H1 (cell line): ENCODE measurements at regions not wholly inside any gene's neighbourhood (a gene's known extent, or its start where the extent isn't known, plus 50 kb on each side); places are given as distances from the start of the nearest gene placed in this dataset.

Experiments used
- CTCF ChIA-PET: fragments of 300-600 bp; sonication (Branson Sonifier 250); formaldehyde crosslinking; loops from one replicate; lab custom pipeline; 2021; ENCODE audit not compliant: partially characterized antibody; lab: Charles Lee
- POLR2A ChIA-PET: fragments of 300-600 bp; sonication (Branson Sonifier 250); formaldehyde crosslinking; loops from one replicate; lab custom pipeline; 2021; ENCODE audit warnings: inconsistent platforms; ENCODE audit not compliant: partially characterized antibody; lab: Charles Lee
- DNase-seq, 2 experiments: peaks; one replicate each; pipeline versions ENCODE4 v3.0.0 to v3.0.0-alpha.2; 2010 to 2022; ENCODE audit warnings: low spot score in 2 of 2, low read depth in 1 of 2, mixed read lengths in 1 of 2
- FAIRE-seq: peaks from 2 replicates; lab custom pipeline; 2011; peaks lifted over from hg19 to GRCh38; lab: Jason Lieb, UNC
- H2AFZ ChIP-seq: 2 replicates; pipeline ENCODE4 v1.8.1; 2012; ENCODE audit warnings: low read length, inconsistent platforms
- H2AK5ac ChIP-seq: 2 replicates; pipeline ENCODE4 v1.6.1; 2013; ENCODE audit warnings: low read depth, low read length
- H2BK120ac ChIP-seq: replicated peaks from 2 replicates; pipeline ENCODE3; 2013; ENCODE audit warnings: low read depth, low read length, inconsistent platforms
- H2BK12ac ChIP-seq: 2 replicates; pipeline ENCODE4 v1.6.1; 2013; ENCODE audit warnings: low read depth, low read length
- H2BK15ac ChIP-seq: 2 replicates; pipeline ENCODE4 v1.6.1; 2013; ENCODE audit warnings: low read length
- H2BK20ac ChIP-seq: 2 replicates; pipeline ENCODE4 v1.6.1; 2013; ENCODE audit warnings: low read length
- H2BK5ac ChIP-seq: 2 replicates; pipeline ENCODE4 v1.6.1; 2013; ENCODE audit warnings: low read depth, low read length
- H3K14ac ChIP-seq: 2 replicates; pipeline ENCODE4 v1.6.1; 2013; ENCODE audit warnings: inconsistent platforms; ENCODE audit not compliant: insufficient read length
- H3K18ac ChIP-seq: 2 replicates; pipeline ENCODE4 v1.6.1; 2013; ENCODE audit warnings: low read length; ENCODE audit errors: extremely low read depth
- H3K23ac ChIP-seq: 2 replicates; pipeline ENCODE4 v1.6.1; 2013; ENCODE audit warnings: inconsistent platforms; ENCODE audit not compliant: insufficient read length
- H3K23me2 ChIP-seq: 2 replicates; pipeline ENCODE4 v1.6.1; 2013; ENCODE audit warnings: low read depth, low read length
- H3K27ac ChIP-seq: 2 replicates; pipeline ENCODE4 v1.6.1; 2011; ENCODE audit warnings: low read depth, low read length, inconsistent platforms
- H3K27me3 ChIP-seq, 4 experiments: replicated peaks in 1 of 4; 1 replicate in 1 of 4; 2 replicates in 3 of 4; pipeline versions ENCODE4 v1.6.1 to v1.8.1; 2011 to 2013; ENCODE audit warnings: low read length in 3 of 4, mild to moderate bottlenecking in 3 of 4, inconsistent platforms in 2 of 4, mixed read lengths in 2 of 4, moderate library complexity in 1 of 4; ENCODE audit not compliant: control insufficient read depth in 3 of 4, insufficient read depth in 3 of 4; ENCODE audit errors: extremely low read depth in 1 of 4
- H3K36me3 ChIP-seq, 4 experiments: 2 replicates each; pipeline versions ENCODE4 v1.6.1 to v1.8.1; 2011 to 2013; ENCODE audit warnings: mild to moderate bottlenecking in 4 of 4, low read length in 3 of 4, moderate library complexity in 2 of 4, control low read depth in 1 of 4, inconsistent platforms in 1 of 4; ENCODE audit not compliant: insufficient read depth in 4 of 4, control insufficient read depth in 2 of 4
- H3K4ac ChIP-seq: replicated peaks from 2 replicates; pipeline ENCODE3; 2013; ENCODE audit warnings: low read length, low read depth, mixed read lengths, inconsistent platforms; ENCODE audit not compliant: insufficient read length
- H3K4me1 ChIP-seq, 4 experiments: replicated peaks in 1 of 4; 1 replicate in 1 of 4; 2 replicates in 3 of 4; pipeline versions ENCODE4 v1.6.1 to v1.8.1; 2011 to 2013; ENCODE audit warnings: low read length in 3 of 4, inconsistent platforms in 2 of 4, mixed read lengths in 1 of 4; ENCODE audit not compliant: insufficient read depth in 4 of 4, control insufficient read depth in 3 of 4
- H3K4me2 ChIP-seq, 2 experiments: 2 replicates each; pipeline versions ENCODE4 v1.6.1 to v1.8.1; 2011 to 2013; ENCODE audit warnings: low read depth in 2 of 2, low read length in 2 of 2, control low read depth in 1 of 2, inconsistent platforms in 1 of 2, mild to moderate bottlenecking in 1 of 2; ENCODE audit not compliant: insufficient read depth in 1 of 2
- H3K4me3 ChIP-seq, 4 experiments: fragments of 200-600, 300-600 bp in 1 of 4; sonication (generic), shearing (Covaris generic), sonication (Bioruptor Twin) in 1 of 4; 2 replicates each; pipeline versions ENCODE4 v1.5.1 to v1.8.1; 2011 to 2016; ENCODE audit warnings: low read length in 4 of 4, low read depth in 3 of 4, control low read depth in 2 of 4, inconsistent platforms in 2 of 4, mild to moderate bottlenecking in 2 of 4, mixed read lengths in 1 of 4, moderate library complexity in 1 of 4; ENCODE audit not compliant: insufficient read depth in 2 of 4; ENCODE audit errors: extremely low read depth in 1 of 4
- H3K56ac ChIP-seq: replicated peaks from 2 replicates; pipeline ENCODE3; 2013; ENCODE audit warnings: low read depth, mild to moderate bottlenecking, mixed read lengths, low read length, inconsistent platforms; ENCODE audit not compliant: insufficient read length
- H3K79me1 ChIP-seq: 2 replicates; pipeline ENCODE4 v1.6.1; 2013; ENCODE audit warnings: low read depth, low read length, control low read depth
- H3K79me2 ChIP-seq, 2 experiments: 2 replicates each; pipeline versions ENCODE4 v1.6.1 to v1.8.1; 2012 to 2013; ENCODE audit warnings: low read length in 2 of 2, mild to moderate bottlenecking in 2 of 2, inconsistent platforms in 1 of 2; ENCODE audit not compliant: insufficient read depth in 2 of 2, control insufficient read depth in 1 of 2
- H3K9ac ChIP-seq, 4 experiments: replicated peaks in 1 of 4; 1 replicate in 1 of 4; 2 replicates in 3 of 4; pipeline versions ENCODE4 v1.6.1 to v1.8.1; 2011 to 2013; ENCODE audit warnings: low read depth in 3 of 4, low read length in 3 of 4, control low read depth in 2 of 4, mild to moderate bottlenecking in 2 of 4, moderate library complexity in 2 of 4, inconsistent platforms in 1 of 4; ENCODE audit errors: extremely low read depth in 1 of 4
- H3K9me3 ChIP-seq, 2 experiments: 2 replicates each; pipeline versions ENCODE4 v1.6.1 to v1.8.1; 2012 to 2013; ENCODE audit warnings: mild to moderate bottlenecking in 2 of 2, moderate library complexity in 2 of 2, control low read depth in 1 of 2, inconsistent platforms in 1 of 2, low read depth in 1 of 2, low read length in 1 of 2, mixed read lengths in 1 of 2; ENCODE audit not compliant: insufficient read depth in 2 of 2
- H4K20me1 ChIP-seq, 2 experiments: replicated peaks in 1 of 2; 2 replicates each; pipeline versions ENCODE3 to v1.8.1; 2011 to 2013; ENCODE audit warnings: inconsistent platforms in 2 of 2, low read length in 2 of 2, mild to moderate bottlenecking in 1 of 2; ENCODE audit not compliant: insufficient read depth in 2 of 2, control insufficient read depth in 1 of 2
- H4K5ac ChIP-seq: 2 replicates; pipeline ENCODE4 v1.6.1; 2013; ENCODE audit warnings: low read length, low read depth, mixed read lengths, inconsistent platforms; ENCODE audit not compliant: insufficient read length
- H4K8ac ChIP-seq: 2 replicates; pipeline ENCODE4 v1.8.0; 2013; ENCODE audit warnings: mild to moderate bottlenecking, moderate library complexity, low read length, inconsistent platforms; ENCODE audit not compliant: insufficient read depth; ENCODE audit errors: extremely low read depth
- H4K91ac ChIP-seq: replicated peaks from 2 replicates; pipeline ENCODE3; 2013; ENCODE audit warnings: low read length, mixed read lengths, inconsistent platforms; ENCODE audit not compliant: insufficient read length
- BRCA1 ChIP-seq: IDR thresholded peaks from 2 replicates; pipeline ENCODE4 v1.6.1; 2012; ENCODE audit warnings: low read depth, low read length, improper control_type of control experiment
- JUND ChIP-seq: IDR thresholded peaks from 2 replicates; pipeline ENCODE4 v1.6.1; 2011; ENCODE audit warnings: mild to moderate bottlenecking, improper control_type of control experiment, low read length
- POU5F1 ChIP-seq: IDR thresholded peaks from 2 replicates; pipeline ENCODE4 v1.6.1; 2011; ENCODE audit warnings: low read depth, mild to moderate bottlenecking, low read length, moderate library complexity
- SAP30 ChIP-seq: fragments of 300-600 bp; sonication (generic); IDR thresholded peaks from 2 replicates; pipeline ENCODE4 v1.7.1; 2012; ENCODE audit warnings: low read length, moderate library complexity, mild to moderate bottlenecking, inconsistent platforms; ENCODE audit not compliant: insufficient read depth, insufficient replicate concordance
- TEAD4 ChIP-seq: IDR thresholded peaks from 2 replicates; pipeline ENCODE4 v1.6.1; 2012; ENCODE audit warnings: low read depth, low read length, inconsistent platforms, mixed read lengths
- ZNF274 ChIP-seq: IDR thresholded peaks from 2 replicates; pipeline ENCODE4 v1.7.0; 2012; ENCODE audit warnings: low read length, borderline replicate concordance; ENCODE audit errors: extremely low read depth
- WGBS, 2 experiments: shearing (Covaris generic) in 1 of 2; methylation state at CpG; one replicate each; pipeline versions ENCODE4 v1.1.6 to v1.1.7; 2013 to 2015; ENCODE audit warnings: low lambda C conversion rate in 2 of 2, mixed read lengths in 2 of 2, inconsistent platforms in 1 of 2, low coverage in 1 of 2, missing lambda C conversion rate in 1 of 2; ENCODE audit not compliant: insufficient replicate concordance in 2 of 2, insufficient coverage in 1 of 2, insufficient read length in 1 of 2; ENCODE audit errors: extremely low coverage in 1 of 2, missing lambda C conversion rate in 1 of 2; 5-methylcytosine and 5-hydroxymethylcytosine counted together

DNA sequence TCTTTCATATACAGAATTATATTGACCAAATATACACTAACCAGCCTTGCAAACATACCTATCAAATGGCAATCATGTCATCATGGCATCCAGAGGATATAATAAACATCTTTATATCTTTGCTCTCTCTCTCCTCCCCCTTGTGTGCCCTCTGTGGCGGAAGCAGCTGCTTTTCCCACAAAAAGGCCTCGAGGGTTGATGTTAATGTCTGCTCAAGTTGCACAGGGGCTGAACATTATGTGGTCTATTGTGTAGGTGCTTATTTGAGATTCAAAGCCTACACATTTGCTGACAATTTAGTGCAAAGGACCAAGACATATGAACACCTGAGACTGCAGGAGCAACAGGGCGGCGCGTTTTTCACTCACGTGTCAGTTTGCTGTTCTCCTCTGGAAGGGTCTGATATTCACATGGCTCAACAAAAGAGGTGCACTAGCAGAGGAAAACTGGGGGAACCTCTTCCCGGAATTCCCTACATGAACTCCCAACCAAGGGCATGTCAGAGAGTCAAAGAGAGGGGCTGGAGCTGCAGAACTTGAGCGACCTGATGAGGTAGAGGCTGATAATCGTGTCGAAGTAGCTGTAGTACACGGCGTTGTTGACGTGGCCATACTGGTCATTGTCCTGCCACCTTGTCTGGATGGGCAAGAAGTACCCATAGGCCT lies 138.8 kb downstream of the RCN1 start:
- no peak overlapping the region for H3K4ac ChIP-seq
- no peaks in the 10 kb centered on the region for H3K4me1 ChIP-seq
- no peaks in the 10 kb centered on the region for H3K27me3 ChIP-seq
- CTCF ChIA-PET = interaction anchor here (0.6 to 3.4 kb wide), 8 partner anchors 9 to 565 kb away, joined by 3 to 27 read pairs (median 6); no protein-coding TSS in a partner anchor
- no peaks in the 10 kb centered on the region for H3K36me3 ChIP-seq
- no peaks in the 10 kb centered on the region for H3K9me3 ChIP-seq
- H4K91ac ChIP-seq = no peak overlapping the region
- WGBS, 2 experiments = 88% methylated on average over 13 of the region's 13 CpGs; no CpG with 5 or more reads in 1 of the 2 experiments
- no peaks in the 10 kb centered on the region for H3K79me1 ChIP-seq
- POLR2A ChIA-PET = no interaction called here
- H3K79me2 ChIP-seq = no peaks in the 10 kb centered on the region
- H3K14ac ChIP-seq = no peak overlapping the region
- no peak overlapping the region for H3K56ac ChIP-seq
- no peak for FAIRE-seq
- H2AK5ac ChIP-seq = no peak overlapping the region
- no peaks in the 10 kb centered on the region for H3K23me2 ChIP-seq
- H4K5ac ChIP-seq = no peak overlapping the region
- TF ChIP-seq TEAD4 = no peak
- TF ChIP-seq JUND = no peak
- no peak for TF ChIP-seq BRCA1
- no peak for TF ChIP-seq SAP30
- TF ChIP-seq POU5F1 = no peak
- no peak for TF ChIP-seq ZNF274
- H3K23ac ChIP-seq = no peak overlapping the region
- H3K4me2 ChIP-seq = no peak overlapping the region
- H4K20me1 ChIP-seq = no peaks in the 10 kb centered on the region
- no peak for DNase-seq
- H3K9ac ChIP-seq = no peak overlapping the region
- no peak overlapping the region for H2BK20ac ChIP-seq
- H2BK120ac ChIP-seq = no peak overlapping the region
- no peak overlapping the region for H2BK12ac ChIP-seq
- no peak overlapping the region for H3K4me3 ChIP-seq
- no peak overlapping the region for H2BK5ac ChIP-seq
- no peak overlapping the region for H4K8ac ChIP-seq
- H2BK15ac ChIP-seq = no peak overlapping the region
- H2AFZ ChIP-seq = no peak overlapping the region
- no peak overlapping the region for H3K27ac ChIP-seq
- H3K18ac ChIP-seq = no peak overlapping the region
